HG03108 (cell line): ENCODE measurements at regions not wholly inside any gene's neighbourhood (a gene's known extent, or its start where the extent isn't known, plus 50 kb on each side); places are given as distances from the start of the nearest gene placed in this dataset.

Source experiments
- ATAC-seq: cut with Tn5 transposase; IDR thresholded peaks from one replicate; pipeline ENCODE4 v1.9.1; 2021; ENCODE audit warnings: moderate library complexity; ENCODE audit not compliant: unreplicated experiment

DNA sequence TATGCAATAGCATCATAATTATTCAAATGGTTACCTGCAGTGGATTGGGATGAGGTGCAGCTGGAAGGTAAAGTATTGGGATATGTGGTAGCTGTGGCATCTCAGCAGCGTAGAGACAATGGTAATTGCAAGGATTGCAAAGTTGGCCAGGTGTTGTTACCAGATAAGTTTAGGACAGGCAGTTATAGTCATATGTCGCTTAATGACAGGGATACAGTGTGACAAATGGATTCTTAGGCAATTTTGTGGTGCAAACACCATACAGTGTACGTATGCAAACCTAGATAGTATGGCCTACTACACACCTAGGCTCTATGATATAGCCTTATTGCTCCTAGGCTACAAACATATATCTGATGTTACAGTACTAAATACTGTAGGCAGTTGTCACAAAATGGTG is 163.5 kb upstream of the LYZL2 start:
- no peak for ATAC-seq

DNA sequence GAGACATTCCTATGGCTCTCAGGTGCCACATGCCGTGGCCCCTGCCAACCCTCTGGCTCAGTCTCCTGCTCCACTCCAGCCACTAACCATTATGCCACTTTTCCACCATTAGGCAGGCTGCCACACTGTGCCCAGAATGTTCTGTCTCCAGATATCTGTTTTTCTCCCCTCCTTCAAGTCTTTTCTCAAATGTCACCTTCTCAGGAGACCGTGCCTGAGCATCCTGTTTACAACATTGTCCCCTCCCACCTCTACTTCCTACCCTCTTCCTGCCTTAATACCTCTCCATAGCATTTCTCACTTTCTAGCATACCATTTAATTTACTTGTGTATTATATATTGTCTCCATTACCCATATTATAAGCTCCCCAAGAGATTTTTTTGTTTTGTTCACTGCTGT is 162.5 kb upstream of the LYZL2 start:
- no peak for ATAC-seq

- ATAC-seq = no peak
These were observed 161.7 kb upstream of the LYZL2 start for GRCh38 chr10:30791197-30791611.

- ATAC-seq = no peak
These were observed 160.3 kb upstream of the LYZL2 start for GRCh38 chr10:30789806-30790205.

GRCh38 chr10:30788307-30788706 is 158.8 kb upstream of the LYZL2 start:
- ATAC-seq = no peak

DNA sequence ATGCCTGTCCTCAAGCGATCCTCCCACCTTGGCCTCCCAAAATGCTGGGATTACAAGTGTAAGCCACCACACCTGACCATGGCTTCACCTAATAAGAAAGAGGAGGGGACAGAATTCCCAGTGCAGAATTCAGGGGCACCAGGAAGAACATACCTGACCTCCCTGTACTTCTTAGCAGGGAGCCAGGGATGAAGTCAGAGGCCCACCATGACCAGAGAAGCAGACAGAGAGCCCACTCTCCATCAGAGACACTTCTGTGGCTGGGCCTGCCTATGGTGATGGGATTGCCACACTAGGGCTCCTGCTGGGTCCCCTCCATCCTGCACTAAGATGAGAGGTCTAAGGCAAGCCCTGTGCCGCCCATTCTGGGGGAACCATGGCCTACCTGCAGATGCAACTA is 157.4 kb upstream of the LYZL2 start:
- no peak for ATAC-seq

GRCh38 chr10:30786131-30786530 is 156.6 kb upstream of the LYZL2 start:
- ATAC-seq = no peak

DNA sequence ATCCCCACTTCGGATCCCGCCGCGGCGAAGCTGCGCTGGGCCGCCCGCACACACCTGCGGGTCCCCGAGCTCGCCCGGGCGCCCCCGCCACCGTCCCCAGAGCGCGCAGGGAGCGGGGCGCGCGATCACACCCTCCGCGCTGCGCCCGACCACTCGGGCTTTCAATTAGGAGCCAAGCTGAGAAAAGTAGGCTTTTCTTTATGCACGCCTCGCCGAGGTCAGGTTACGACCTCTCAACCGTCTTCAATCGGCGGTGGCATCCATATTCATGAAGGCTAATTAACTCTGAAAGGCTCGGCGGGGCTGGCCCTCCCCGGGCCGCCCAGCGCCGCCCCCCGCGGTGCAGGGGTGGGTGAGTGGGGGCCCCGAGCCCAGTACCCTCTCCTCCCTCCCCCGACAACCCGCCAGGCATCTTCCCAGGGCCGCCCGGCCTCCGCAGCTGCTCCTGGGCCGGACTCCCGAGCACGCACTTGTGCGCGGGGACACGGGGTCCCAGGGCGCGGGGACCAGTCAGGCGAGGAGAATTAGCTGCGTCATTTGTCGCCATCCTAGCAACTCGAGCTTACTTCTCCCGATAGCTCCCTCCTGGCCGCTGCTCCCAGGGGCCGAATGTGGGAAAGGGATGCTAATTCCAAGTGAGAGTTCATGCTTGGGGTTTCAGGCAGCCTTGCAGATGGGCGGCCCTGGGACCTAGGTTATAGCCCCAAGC is 155.5 kb upstream of the LYZL2 start:
- no peak for ATAC-seq

- no peak for ATAC-seq
These were observed 155.0 kb upstream of the LYZL2 start for GRCh38 chr10:30784524-30784896.

DNA sequence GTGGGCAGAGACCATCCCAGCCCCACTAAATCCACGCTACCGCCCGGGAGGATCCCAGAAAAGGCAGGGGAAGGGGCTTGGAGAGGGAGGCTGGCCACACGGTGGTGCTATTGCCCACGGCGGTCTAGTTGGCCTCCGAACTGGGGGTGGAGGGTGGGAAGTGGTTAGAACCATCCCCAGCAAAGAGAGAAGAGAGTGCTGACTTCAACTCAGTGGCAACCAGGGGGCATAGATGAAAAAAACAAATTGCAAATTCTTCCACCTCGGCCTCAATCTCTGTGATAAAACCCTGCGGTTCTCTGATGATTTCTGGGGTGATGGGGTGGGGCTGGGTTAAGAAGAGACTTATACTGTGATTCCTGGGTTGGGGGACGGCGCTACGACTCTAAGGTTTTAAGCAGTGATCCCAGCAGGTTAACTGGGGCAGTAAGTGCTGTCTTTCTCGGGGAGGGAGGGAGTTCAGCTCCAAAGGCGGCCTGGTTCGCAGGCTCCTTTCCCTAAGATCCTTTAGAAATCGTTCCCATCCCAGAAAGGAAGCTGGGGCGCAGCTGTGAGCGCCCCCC is 154.5 kb upstream of the LYZL2 start:
- ATAC-seq = peak; percentile 41

DNA sequence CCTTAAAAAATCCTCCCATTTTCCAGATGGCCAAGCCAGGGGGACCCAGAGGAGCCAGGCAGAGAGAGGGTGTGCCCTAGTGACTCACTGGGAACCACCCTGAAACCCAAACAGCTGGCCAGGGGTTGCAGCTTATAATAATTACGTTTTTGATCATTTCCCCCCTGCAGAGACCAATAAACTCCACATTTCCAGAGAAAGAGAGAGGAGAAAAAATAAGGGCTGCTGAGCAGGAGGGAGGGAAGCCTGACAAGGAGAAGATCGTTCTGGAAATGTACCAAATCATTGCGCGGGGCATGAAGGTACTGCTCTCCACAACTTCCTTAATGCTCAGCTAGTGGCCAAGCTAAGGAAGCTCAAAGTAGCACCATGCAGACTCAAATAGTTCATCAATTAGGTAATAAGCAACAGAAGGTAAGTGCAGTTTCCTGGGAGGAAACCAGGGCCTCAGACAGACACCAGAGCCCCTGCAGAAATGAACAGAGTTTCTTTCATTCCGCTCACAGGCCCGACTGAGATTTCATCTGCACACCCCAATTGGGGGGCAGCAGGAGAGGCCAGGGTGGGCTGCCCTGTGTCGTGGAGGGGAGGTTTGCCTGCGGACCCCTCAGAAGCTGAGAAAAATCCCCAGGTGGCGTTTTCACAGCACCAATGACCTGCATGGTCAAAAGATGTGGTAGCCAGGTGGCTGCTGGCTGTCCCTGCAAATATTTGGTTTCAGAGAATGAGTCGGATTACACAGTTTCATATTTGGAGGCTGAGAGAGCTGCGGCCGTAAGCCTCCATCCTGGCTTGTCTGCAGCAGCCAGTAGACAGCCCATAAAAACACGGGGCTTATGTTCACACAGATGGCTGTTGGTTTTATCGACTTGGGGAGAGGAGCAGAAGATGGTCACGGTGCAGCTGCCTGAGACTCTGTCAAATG is 153.2 kb upstream of the LYZL2 start:
- ATAC-seq = peak; percentile 63

- ATAC-seq = no peak
These were observed 152.6 kb upstream of the LYZL2 start for GRCh38 chr10:30782157-30782536.

DNA sequence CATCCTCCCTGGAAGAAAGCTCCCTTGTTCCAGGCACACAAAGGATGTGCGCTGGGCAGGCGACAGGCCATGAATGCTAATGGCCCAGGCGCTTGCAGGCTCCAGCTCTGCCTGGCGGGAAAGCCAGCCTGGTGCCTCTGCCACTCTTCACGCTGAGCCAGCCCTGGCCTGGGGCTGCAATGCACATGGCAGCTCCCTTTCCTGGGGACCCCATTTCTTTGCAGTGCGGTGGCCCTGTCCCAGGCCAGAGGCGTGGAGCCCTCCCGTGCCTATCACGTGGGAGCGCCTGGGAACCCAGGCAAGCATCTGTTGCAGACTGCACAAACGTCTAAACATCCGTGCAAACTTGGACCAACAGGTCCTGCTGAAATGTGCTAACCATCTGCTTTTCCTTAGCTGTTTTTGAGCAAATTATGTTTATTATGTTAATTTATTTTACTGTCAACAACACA is 152.1 kb upstream of the LYZL2 start:
- ATAC-seq = no peak

- no peak for ATAC-seq
These were observed 149.2 kb upstream of the LYZL2 start for GRCh38 chr10:30778769-30779168.

GRCh38 chr10:30775779-30776591 is 146.4 kb upstream of the LYZL2 start:
- no peak for ATAC-seq

GRCh38 chr10:30774261-30774660 is 144.7 kb upstream of the LYZL2 start:
- no peak for ATAC-seq

DNA sequence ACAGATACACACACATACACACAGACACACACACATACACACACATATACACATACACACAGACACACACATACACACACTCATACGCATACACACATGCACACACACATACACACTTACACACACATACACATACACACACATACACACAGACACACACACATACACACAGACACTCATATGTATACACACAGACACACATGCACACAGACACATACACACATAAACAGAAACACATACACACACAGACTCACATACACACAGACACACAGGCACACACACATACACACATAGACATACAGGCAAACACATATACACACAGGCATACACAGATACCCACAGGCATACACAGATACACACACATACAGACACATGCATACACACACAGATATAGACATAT is 143.9 kb upstream of the LYZL2 start:
- no peak for ATAC-seq

DNA sequence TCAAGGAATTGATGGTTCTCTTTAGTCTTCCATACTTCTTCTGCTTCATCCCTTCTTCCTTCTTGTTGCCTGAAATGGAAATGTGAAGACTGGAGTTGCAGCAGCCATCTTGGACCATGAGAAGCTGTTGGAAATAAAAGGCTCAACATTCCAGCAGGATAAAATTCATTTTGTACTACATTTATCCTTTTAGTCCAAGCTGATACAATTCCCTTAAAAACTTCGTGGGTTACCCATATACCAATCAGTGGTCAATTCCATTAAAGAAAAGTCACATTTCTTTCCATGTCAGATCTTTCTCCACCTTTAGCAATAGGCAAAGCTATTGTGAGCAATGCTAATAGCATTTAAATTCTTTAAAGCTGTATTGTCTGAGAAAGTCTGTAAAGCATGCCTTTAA is 141.3 kb upstream of the LYZL2 start:
- ATAC-seq = no peak

DNA sequence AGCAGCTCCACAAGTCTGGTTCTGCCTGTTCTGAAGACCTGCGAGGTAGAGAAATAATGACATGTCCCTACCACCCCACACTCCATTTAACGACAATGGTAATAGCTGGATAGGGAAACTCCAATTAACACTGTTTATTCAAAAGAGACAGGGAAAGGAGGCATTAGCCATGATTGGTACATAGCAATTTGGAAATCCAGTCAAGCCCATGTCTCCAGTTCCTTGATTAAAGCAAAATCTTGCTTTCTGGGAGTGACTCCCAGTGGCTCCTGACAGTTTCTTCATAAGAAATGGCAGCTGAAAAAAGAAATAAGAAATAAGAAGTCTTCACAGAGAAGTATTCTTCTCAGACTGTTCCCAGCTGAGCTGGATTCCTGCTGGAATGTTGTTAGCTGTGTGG is 140.7 kb upstream of the LYZL2 start:
- no peak for ATAC-seq

DNA sequence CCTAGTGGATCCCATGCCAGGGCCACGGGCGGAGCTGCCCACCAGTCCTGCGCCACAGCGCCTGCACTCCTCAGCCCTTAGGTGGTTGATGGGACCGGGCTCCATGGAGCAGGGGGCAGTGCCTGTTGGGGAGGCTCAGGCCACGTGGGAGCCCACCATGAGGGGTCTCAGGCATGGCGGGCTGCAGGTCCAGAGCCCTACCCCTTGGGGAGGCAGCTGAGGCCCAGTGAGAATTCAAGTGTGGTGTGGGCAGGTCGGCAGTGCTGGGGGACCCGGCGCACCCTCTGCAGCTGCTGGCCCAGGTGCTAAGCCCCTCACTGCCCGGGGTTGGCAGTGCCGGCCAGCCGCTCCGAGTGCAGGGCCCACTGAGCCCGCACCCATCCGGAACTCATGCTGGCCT is 139.8 kb upstream of the LYZL2 start:
- ATAC-seq = no peak

- no peak for ATAC-seq
These were observed 136.1 kb upstream of the LYZL2 start for GRCh38 chr10:30765616-30766015.
